HEK293T (cell line): ENCODE measurements at regions not wholly inside any gene's neighbourhood (a gene's known extent, or its start where the extent isn't known, plus 50 kb on each side); places are given as distances from the start of the nearest gene placed in this dataset.

Source experiments
- BHLHE40 ChIP-seq: fragments of 450-650 bp; IDR thresholded peaks from 2 replicates; pipeline ENCODE4 v1.6.1; 2016; ENCODE audit warnings: mild to moderate bottlenecking, moderate library complexity, borderline replicate concordance
- SP1 ChIP-seq: fragments of 450-650 bp; IDR thresholded peaks from 2 replicates; pipeline ENCODE4 v1.6.1; 2017
- SUZ12 ChIP-seq: fragments of 450-650 bp; IDR thresholded peaks from 2 replicates; pipeline ENCODE4 v1.6.1; 2016; ENCODE audit warnings: mild to moderate bottlenecking

GRCh38 chr12:114491916-114492315 lies 86.0 kb upstream of the TBX5 start:
- no peak for TF ChIP-seq BHLHE40
- no peak for TF ChIP-seq SP1
- no peak for TF ChIP-seq SUZ12
